ENCODE measurements at regions not wholly inside any gene's neighbourhood (a gene's known extent, or its start where the extent isn't known, plus 50 kb on each side); places are given as distances from the start of the nearest gene placed in this dataset.
"Not testable (repeated sequence)": the region's sequence is repeated elsewhere in the genome, so short reads cannot be mapped to it uniquely, and the experiment has no call there.

GRCh38 chr6:43898358-43899131 is 128.5 kb downstream of the VEGFA start:
- FAIRE-seq, result no peak

DNA sequence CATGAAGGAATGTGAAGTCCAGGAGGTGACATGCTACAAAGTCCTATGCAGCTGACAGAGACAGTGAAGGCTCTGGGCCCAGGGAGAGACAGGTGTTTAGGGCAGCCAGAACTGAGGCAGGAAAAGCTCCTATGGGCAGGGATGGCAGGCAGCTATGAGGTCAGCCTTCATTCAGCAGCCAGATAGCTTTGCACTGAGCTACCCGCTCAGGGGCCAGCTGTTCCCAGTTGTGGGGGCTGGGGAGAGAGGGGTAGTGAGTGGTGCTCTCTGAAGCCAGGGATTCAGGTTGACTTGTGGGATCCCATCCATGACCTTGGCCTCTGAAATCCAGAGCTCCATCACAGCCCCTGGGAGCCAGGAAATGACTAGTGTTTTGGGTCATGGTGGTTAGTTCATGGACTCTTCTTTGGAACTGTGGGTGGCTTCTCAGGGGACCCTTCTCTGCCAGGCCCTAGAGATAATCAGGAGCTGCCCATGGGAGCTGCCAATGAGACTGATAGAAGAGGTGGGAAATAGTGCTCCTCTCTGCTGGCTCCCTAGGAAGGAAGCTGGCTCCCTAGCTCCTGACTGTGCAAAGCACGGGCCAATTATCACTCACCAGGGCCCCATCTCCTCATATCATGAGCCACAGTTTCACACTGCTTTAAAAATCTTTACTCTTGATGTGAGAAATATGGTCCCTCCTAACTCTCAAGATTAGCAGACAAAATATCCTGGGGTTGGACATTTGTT is 127.7 kb downstream of the VEGFA start:
- no peak for FAIRE-seq

GRCh38 chr6:43896329-43897255 is 126.6 kb downstream of the VEGFA start:
- no peak for FAIRE-seq

GRCh38 chr6:43895656-43896328 is 125.8 kb downstream of the VEGFA start:
- no peak for FAIRE-seq

DNA sequence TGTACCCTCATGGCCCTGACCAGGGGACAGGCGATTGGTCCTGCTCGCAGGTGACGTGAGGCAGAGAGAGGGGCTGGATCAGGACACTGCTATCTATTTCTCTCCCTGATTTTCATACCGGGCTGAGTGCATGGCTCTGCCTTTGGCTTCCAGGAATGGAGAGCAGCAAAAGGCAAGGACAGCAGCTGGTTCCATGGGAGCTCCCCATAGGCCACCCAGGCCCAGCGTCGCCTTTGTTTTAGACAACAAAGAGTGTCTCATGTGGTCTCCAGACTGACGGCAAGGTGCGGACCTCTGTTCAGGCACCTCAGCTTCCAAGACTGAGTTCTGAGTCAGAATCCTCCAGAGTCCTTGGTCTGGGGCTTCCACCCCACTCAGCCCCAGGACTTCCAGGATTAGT is 123.1 kb downstream of the VEGFA start:
- no peak for FAIRE-seq

DNA sequence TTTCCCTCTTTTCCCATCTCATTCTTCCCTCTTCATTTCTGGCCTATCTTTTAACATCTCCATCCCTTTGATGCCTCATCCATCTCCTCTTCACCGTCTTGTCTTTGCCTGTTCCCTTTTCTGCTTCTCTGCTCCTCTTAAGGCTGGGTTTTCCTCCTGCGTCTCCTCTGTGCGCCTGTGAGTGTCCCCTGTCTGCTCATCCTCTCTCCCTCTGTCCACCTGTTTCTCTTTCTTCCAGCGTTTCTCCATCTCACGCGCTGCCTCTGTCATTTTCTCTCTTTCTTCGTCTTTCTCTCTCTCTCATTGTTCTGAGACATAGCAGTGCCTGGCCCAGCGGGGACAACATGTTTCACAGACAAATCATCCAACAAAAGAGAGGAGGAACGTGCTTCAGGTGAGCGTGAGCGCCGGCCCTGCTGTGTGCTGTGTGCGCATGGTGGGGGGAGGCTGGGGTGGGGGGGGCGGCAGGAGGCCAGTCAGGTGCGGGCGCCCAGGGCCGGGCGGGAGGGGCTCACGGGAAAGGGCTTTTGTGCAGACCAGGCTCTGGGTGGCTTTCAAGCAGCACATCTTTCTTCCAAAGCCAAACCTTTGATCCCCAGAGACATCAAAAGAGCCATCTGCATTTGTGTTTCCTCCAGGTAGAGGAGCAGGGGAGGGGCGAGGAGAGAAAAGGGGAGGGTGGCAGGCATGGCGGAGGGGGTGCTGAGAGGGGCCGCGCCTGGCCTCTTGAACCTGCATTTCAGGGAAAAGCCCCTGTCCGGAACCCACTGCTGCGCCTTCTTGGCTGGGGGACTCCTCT is 121.3 kb downstream of the VEGFA start:
- no peak for FAIRE-seq

DNA sequence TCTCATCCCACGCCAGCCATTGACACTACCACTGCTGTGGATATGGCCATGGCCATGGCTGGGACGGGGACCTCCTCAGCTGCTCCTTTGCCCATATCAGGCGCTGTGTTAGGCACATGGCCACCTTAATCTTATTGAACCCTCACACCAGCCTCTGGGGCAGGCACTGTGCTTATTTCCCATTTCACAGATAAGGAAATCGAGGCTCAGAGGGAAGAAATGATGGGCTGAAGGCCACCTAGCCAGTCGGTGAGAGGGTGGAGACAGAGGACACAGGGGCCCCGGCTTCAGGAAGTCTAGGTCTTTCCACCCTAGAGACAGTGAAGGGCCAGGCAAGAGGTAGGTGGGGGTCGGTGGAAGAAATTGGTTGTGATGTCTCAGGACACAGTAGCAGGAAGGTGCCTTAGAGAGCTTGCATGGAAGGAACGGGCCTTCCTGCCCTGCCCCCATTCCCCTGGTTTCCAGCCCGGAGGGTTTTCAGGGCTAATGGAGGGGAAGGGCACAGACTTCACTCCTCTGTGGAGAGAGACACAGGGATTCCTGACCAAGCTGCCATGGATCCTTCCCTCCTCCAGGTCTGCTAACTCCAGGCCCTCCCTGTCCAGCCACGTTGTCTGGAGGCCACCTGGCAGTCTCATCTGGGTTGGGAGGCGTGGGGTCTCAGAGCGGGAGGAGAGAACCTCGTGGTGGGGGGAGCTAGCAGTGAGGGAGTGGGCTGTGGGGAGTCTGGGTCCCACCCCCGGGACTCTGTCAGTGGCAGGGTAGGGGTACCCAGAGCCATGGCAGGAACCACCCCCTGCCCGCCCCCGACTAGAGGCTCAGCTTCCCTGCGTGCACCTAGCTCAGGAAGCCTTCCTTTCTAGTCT is 120.4 kb downstream of the VEGFA start:
- FAIRE-seq, result no peak

DNA sequence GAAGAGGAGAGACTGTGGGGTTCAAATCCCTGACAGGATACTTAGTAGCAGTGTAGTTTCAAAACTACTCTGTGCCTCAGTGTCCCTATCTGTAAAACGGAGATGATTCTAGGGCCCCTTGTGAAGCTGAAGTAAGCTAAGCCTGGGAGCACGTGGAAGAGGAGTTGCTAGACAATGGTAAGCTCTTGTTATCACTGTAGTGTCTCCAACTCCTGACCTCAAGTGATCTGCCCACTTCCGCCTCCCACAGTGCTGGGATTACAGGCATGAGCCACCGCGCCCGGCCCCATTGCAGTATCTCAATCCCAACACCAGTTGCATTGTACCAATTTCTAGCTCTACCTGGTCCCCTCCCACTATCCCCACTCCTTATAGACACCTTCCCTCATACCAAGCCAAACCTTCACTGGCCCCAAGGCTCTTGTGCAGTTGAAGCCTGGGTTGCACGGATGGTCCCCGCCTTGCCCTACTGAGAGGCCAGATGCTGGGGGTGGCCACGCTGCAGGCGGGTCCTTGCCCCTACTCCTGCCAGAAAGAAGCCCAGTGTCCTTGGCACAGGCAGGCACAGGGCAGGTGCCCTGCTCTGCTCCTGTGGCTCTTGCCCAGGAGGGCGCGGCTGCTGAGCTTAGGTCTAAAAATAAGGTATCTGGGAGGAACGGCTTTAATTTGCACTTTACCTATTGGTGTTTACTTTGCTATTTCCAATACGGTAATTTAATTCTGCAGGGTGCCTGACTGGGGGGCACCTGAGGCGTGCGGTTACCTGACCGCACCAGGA is 118.1 kb downstream of the VEGFA start:
- no peak for FAIRE-seq

DNA sequence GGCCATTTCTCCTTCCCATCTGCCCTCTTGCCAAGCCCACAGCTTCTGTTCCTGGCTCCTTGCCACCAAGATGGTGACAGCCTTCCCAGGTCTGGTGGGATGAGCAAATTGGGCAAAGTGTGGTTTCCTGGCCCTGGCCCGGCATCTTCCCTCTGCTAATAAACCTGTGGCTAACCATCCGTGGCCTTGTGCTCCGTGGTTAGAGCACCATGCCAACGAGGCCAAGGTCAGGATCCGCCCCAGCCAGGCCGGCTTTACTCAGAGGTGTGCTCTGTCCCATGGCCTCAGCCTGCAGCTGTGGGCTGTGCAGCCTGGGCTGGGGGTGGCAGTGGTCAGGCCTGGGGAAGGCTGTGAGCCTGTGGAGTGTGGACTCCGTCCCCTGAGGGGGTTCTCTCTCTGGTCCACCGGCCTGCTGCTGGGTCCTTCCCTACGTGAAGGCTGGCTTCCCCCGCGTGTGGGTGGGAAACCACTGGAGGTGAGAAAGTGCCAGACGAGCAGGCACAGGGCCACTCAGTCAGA is 117.4 kb downstream of the VEGFA start:
- no peak for FAIRE-seq

- no peak for FAIRE-seq
These were observed 116.8 kb downstream of the VEGFA start for GRCh38 chr6:43886717-43887339.

GRCh38 chr6:43886067-43886461 is 116.1 kb downstream of the VEGFA start:
- FAIRE-seq, result no peak

GRCh38 chr6:43885399-43886066 is 115.5 kb downstream of the VEGFA start:
- no peak for FAIRE-seq

- no peak for FAIRE-seq
These were observed 114.6 kb downstream of the VEGFA start for GRCh38 chr6:43884652-43885022.

DNA sequence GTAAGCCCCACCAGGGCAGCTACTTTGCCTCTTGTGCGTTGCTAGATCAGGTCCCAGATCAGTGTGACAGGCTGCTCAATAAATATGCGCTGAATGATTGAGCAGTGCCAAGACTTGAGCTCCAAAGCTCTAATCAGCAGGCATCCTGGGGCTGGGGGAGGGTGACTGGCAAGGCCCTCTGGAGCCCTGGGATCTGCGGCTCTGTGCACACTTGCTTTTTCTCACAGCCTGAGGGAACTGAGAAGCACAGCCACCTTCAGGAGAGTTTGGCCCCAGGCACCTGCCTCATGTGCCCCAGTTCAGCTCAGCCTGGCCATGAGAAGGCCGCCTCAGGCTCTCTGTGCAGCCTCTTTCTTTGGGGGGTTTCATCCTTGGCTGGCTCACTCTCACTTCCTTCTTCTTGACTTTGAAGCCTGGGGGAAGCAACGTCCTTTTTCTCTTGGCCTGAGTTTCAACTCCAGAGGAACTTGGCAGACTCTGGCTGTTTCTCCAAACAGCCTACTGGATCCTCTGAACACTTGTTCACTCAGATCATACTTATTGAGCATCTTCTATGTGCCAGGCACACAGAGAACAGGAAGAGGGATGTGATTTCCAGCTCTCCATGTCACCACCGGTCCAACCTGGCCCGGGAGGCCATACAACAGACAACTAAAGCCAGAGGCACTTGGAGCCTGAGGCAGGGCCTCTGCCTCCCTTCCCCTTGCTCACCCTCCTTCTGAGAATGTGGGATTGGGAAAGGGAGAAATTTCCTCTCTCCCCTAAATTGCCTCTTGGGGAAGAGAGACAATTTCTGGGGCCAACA is 114.0 kb downstream of the VEGFA start:
- no peak for FAIRE-seq

- not testable (repeated sequence) for FAIRE-seq
These were observed 112.9 kb downstream of the VEGFA start for GRCh38 chr6:43882690-43883448.

- no peak for FAIRE-seq
These were observed 110.5 kb downstream of the VEGFA start for GRCh38 chr6:43880236-43881137.
